Body of pancreas (tissue), 4 donors: ENCODE measurements at regions not wholly inside any gene's neighbourhood (a gene's known extent, or its start where the extent isn't known, plus 50 kb on each side); places are given as distances from the start of the nearest gene placed in this dataset.

ENCODE experiments used
- CTCF ChIP-seq, 7 experiments: fragments of 450-650 bp in 4 of 7; fragments of 200-600 bp in 3 of 7; sonication (generic) in 3 of 7; IDR thresholded peaks; one replicate each; pipeline ENCODE4 v1.5.1; 2016 to 2019; ENCODE audit warnings: antibody characterized with exemption in 7 of 7
- POLR2A ChIP-seq, 3 donors: fragments of 450-650 bp; IDR thresholded peaks; one replicate each; pipeline ENCODE4 v1.6.1; 2016; ENCODE audit warnings: antibody characterized with exemption in 3 of 3, mild to moderate bottlenecking in 2 of 3

GRCh38 chr3:118127992-118128391 is 906.7 kb downstream of the IGSF11 start:
- TF ChIP-seq CTCF (IDR thresholded peaks at IDR 0.05) (no peak), POLR2A (IDR thresholded peaks at IDR 0.05) (no peak)
